ENCODE measurements at regions not wholly inside any gene's neighbourhood (a gene's known extent, or its start where the extent isn't known, plus 50 kb on each side); places are given as distances from the start of the nearest gene placed in this dataset.
"Not testable (repeated sequence)": the region's sequence is repeated elsewhere in the genome, so short reads cannot be mapped to it uniquely, and the experiment has no call there.

DNA sequence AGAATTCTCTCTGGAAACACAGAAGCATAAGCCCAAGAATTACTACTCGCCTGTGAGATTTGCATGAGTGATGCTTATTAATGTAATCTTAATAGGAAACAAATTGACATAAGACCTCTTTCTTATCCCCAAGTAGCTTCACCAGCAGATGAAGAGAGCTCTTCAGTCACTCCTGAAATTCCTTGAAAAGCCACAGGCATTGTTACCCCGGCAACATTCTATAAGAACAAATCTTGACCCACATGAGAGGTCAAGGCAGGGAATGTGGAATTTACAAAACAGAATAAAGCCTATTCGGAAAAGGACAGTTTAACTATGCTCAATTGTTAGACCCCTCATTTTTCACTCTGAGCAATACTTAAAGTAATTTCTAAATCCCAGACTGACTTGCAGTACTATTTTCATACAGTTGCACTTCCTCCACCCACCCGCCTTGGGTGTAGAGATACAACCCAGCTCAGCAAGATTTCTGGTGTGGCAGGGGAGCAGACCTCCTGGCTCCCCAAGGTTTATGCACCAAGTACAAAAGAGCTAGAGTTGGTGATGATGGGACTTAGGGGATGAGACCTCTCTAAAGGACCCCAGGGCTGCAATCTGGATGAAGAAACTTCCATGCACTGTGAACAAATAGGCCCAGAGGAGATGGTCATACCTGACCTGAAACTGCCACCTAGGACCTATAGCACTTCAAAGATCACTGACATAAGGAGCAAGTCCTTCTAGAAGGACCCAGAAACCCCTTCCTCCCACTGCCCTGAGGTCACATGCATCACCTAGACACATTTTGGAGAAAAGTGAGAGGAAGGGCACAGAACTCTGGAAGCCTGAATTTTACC is 242.1 kb downstream of the ZNF608 start:
- DNase-seq = no peak

DNA sequence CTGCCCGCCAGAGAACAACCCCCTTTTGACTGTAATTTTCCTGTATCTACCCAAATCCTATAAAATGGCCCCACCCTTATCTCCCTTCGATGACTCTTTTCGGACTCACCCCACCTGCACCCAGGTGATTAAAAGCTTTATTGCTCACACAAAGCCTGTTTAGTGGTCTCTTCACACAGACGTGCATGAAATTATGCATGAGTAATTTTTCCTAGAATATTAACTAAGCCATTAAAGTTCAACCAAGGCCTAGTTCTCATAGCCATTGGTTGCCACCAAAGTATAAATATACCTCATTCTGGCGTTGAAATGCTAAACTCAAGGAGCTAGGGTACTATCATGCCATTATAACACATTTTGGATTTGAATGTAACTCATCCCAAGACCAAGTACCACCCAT is 243.9 kb downstream of the ZNF608 start:
- DNase-seq = no peak

DNA sequence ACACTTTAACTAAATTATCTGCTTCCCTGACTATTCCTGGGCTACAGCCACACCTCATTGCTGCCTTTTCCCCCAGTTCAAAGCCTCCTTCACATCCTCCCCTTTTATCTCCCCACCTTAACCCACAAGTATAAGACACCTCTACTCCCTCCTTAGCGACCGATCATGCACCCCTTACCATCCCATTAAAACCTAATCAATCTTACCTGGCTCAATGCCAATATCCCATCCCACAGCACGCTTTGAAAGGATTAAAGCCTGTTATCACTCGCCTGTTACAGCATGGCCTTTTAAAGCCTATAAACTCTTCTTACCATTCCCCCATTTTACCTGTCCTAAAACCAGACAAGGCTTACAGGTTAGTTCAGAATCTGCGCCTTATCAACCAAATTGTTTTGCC is 246.6 kb downstream of the ZNF608 start:
- DNase-seq = not testable (repeated sequence)

DNA sequence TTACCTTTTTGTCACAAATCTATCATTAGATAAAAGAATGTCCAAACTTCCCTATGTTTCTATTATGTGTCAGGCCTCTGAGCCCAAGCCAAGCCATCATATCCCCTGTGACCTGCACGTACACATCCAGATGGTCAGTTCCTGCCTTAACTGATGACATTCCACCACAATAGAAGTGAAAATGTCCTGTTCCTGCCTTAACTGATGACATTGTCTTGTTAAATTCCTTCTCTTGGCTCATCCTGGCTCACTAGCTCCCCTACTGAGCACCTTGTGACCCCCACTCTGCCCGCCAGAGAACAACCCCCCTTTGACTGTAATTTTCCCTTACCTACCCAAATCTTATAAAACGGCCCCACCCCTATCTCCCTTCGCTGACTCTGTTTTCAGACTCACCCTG is 249.5 kb downstream of the ZNF608 start:
- DNase-seq = not testable (repeated sequence)

DNA sequence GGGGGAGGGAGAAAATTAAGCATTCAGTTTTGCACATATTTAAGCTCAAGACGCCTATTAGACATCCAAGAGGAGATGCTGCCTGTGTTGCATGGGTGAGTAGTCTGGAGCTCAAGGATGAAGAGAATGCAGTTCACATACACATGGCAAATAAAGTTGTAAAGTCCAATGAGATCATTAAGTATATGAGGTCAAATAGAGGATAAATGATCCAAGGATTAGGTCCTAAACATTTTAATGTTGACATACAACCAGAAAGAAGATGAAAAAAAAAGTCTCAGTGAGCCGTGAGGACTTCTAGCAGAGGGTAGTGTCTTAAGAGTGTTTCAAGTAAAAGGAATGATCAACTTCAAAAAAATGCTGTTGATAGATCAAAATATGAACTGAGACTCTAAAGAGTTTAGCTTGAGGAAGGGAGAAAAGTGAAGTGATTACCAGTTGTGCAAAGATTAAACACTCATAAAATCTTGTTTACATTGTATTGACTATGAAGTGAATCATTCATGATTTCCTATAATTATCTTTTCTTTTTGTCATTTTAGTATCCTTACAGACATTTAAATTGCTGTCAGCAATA is 251.8 kb downstream of the ZNF608 start:
- no peak for DNase-seq

DNA sequence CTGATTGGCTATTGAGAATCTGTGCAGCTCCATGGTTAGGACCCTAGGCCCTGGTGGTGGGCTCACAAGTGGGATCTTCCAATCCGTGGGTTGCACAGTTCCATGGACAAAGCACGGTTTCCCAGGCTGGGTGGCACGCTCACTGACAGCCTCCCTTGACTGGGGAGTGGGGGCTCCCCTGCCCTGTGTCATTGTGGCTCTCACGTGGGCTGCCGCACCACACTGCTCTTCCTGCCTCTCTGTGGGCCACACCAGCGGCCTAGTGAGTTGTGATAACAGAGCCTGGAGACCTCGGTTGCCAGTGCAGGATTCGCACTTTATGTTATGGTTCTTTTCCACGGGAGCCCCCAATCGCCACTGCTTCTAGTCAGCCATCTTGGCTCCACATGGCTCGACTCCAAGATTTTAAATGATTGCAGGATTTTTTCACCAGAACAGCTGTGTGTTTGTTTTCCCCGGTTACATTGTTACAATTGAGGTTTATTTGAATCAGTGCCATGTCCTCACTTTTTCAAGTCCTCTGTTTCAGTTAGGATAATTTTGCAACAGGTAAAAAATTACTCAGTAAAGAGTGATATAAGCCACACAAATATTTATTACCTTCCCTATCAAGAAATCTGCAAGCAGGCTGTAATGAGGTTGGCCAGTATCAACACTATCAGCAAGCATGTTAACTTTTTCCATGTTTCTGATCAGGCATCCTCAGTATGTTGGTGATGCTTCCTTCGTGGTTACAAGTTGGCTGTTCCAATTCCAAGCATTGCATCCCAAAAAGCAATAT is 253.8 kb downstream of the ZNF608 start:
- no peak for DNase-seq

DNA sequence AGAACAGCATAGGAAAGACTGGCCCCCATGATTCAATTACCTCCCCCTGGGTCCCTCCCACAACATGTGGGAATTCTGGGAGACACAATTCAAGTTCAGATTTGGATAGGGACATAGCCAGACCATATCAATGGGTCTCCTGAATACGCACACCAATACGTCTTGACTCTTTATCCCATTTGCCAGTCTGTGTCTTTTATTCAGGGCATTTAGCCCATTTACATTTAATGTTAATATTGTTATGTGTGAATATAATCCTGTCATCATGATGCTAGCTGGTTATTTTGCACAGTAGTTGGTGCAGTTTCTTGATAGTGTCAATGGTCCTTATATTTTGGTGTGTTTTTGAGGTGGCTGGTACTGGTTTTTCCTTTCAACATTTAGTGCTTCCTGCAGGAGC is 256.1 kb downstream of the ZNF608 start:
- not testable (repeated sequence) for DNase-seq

DNA sequence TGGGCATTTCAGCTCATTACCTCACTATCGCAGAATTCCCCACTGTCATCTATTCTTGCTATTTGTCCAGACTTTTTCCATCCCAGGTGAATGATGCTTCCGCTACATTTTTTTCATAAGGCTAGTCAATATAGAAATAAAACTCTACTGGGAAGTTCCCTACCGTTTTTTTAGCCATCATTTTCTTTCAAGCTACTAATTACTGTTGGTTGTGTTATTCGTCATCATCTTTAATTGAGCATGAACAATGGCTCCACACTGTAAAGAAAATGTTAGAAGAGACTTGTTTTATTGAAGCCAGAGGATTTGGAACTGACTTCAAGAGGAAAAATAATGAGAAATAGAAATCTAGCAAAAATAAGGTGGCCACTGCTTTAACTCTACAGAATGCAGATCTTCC is 265.0 kb downstream of the ZNF608 start:
- DNase-seq = no peak

DNA sequence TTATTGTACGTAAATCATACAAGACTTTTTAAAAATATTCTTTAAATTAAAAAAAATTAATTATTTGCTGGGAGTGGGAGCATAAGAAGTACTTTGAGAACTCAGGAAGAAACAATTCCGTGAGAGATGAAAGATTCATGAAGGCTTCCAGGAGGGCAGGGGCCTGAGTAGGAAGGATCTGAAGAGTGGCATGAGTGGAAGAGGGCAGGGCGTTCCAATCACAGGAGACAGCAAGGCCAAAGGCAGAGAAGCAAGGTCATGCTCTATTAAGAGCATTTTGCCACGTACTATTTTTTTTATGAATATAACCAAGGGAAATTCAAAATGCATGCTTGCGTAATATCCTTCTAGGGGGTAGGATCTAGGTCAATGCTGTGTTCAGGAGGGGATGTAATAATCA is 265.5 kb downstream of the ZNF608 start:
- no peak for DNase-seq

DNA sequence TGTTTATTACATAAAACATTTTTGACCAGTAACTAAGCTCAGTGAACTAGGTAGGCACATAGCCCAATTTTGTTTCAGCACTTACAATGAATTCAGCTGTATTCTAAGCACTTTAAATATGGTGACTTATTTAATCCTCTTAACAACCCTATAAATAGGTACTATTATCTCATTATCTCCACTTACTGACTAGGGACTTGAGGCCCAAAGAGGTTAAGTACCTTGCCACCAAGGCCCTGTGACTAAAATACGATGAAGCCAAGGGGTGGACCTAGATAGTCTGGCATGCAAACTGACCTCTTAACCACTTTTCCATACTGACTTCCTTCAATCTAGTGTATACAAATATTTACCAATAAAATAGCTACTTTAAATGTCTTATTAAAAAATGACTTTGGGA is 266.4 kb downstream of the ZNF608 start:
- DNase-seq = no peak

DNA sequence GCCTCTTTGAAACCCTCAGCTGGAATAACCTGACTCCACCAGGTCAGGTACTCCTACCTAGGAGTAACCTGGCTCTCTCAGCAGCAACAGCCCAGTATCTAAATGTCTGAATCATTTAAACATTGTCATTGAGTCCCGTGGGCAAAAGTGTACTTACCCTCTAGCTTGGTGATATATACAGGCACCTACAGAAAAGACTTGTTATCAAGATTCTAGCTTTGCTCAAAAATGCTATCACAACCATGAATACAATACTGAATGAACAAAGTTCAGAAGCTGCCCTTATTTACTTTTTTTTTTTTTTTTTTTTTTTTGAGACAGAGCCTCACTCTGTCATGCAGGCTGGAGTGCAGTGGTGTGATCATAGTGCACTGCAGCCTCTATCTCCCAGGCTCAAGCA is 268.2 kb downstream of the ZNF608 start:
- no peak for DNase-seq

DNA sequence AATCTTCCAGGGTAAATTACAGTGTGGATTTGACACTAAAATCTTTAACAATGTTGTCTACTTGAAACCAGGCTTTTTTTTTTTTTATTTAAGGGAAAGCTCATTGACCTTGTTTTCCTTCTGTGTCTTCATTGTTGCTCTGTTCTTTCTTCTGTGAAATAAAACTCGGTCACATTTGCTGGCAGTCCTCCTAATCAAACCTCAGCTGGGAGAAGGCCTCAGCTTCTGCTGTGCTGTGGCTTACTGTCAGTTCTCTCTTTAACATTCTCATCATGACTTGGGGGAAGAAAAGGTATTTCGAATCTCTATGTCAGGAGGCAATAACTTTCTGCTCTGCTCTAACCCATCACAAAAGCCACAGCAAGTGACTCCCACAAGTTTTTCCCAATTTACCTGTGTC is 268.9 kb downstream of the ZNF608 start:
- no peak for DNase-seq

DNA sequence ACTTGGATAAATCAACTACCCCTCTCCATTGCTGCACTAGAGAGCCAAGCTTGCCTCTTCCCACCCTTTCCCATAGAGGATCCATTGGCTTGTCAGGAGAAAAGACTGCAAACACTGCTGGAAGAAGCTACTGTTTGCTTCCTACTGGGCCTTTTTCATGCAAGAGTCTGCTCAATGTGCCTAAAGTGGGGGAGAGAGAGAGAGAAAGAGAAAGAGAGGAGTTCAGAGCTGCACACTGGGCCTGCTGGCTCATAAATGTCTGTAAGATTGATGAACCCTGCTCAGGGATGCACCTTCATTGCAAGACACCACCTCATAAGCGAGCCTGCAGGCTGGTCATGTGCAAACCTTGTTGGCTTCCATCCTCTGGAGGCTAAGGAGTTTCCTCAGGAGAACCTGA is 269.4 kb downstream of the ZNF608 start:
- DNase-seq = no peak

DNA sequence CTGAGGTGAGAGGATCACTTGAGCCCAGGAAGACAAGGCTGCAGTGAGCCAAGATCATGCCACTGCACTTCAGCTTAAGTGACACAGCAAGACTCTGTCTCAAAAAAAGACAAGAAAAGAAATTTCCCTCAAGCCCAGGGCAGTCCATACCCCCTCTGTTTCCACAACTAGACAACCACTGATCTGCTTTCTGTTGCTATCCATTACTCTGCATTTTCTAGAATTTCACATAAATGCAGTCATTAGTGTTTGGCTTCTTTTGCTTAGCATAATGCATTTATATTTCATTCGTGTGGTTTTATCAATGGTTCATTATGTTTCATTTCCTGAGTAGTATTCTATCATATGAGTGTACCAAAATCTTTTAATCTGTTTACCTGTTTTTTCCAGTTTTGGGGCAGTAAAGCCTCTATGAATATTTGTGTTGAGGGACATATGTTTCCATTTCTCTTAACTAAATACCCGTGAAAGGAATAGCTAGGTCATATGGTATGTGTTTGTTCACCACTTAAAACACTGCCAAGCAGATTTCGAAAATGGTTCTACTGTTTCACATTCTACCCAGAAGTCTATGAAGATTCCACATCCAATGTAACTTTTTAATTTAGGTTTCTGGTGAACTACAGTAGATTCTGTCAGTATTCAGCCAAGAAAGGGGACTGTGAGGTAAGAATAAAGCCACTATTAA is 271.8 kb downstream of the ZNF608 start:
- no peak for DNase-seq

DNA sequence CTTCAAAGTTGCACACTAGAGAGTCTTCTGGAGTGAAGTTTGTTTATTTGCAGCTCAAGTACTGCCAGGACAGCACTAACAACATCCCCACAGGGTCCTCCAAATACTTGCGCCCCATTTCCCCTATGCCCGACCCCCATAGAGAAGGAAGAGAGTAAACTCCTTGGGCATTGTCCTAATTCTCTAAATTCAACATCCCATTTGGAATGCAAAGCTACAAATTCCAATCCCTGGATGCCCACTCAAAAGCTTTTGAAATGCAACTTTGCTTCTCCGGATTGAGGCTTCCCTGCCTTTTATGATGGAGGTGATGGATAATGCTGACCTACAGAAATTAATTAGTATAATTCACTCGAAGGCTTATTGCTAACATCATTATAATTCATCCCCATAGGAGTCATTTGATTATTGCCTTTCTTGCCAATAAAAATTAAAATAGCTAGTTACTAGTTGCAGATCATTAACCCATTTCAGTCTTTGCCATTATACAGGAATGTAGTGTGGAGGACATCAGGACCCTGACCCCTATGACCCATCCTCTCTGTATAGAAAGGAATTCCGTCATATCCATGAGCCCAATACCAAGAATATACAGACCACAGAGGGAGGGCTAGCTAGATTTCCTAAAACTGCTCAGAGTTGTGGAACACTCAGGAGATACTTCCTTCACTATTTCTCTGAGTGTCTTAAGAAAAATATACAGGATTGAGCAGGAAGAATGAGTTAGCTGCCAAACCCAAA is 277.6 kb downstream of the ZNF608 start:
- no peak for DNase-seq

DNA sequence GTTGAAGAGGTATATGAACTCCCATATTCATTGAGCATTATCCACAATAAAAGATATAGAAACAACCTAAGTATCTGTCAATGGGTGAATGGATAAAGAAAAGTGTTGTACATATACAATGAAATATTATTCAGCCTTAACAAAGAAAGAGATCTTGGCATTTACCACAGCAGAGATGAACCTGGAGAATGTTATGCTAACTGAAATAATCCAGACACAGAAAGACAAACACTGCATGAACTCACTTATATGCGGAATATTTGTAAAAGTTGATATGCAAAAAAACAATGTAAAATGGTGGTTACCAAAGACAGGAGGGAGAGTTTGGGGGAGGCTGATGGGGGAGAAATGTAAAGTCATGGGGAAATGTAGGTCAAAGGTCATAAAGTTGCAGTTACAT is 278.7 kb downstream of the ZNF608 start:
- no peak for DNase-seq

DNA sequence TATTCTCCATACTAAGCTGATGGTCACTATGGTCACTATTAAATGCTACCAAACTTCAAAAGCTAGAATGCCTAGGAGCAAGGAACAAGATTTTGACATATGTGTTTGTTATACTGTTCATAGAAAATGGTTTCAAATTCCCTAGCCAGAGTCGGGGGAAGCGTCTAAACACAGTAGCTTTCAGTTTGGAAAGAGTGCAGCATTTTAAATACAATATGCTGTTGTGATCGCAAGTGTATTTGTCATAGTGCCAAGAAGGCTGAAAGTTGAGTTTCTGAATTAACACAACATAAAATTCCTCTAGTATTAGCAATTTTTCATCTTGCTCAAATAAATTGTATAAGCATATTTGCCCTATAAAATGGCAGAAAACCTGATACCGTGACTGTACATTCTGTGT is 280.4 kb downstream of the ZNF608 start:
- no peak for DNase-seq

DNA sequence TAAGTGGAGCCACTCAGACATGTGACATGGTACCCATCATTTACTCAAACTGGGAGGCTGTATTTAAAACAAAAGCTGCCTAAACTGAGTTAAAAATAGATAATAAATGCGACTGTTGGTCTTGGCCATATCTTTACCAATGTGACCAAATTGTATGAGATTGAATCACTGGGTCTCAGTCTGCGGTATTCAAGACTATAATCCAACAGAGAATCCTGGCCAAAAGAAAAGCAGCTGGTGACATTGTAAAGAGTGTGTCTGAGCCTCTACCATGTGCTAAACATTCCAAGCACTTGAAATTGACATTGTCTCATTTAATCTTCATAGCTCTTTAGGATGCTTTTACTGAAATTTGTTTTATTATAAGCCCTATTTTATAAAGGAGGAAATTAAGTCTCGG is 282.6 kb downstream of the ZNF608 start:
- DNase-seq = no peak

DNA sequence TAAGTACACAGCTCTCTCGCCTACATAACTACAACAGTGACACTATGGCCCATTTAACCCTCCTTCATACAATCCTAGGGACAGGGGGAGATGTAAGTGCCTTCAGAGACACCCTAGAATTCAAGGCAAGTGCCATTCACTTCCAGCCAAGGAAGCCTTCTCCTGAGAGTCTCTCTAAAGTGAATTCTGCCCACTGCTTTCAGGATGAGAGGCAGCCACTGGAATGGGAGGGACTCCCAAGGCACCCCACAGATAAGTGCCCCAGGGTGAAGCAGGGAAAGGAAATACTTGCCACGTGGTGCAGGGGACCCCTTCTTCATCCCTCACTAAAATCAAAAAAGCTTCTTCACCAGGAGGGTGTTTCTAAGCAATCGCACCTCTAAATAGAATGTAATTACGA is 283.7 kb downstream of the ZNF608 start:
- DNase-seq = no peak

DNA sequence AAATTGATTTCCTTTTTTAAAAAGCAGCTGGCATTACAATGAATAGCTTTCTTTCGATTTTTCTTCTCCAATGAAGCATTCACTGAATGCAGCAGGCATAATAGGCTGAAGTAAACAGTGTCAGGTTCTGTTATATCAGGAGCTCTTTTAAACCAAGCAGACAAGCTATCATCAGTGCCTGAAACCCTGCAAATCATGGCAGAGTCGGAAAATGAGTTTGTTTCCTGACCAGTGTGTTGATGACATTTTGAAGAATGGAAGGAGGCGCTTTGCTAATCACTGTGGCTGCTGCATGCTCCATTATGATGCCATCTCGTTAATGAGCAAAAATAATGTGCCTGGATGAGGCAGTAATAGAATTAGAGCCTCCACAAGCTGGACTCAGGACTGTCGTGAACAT is 284.5 kb downstream of the ZNF608 start:
- DNase-seq = no peak

DNA sequence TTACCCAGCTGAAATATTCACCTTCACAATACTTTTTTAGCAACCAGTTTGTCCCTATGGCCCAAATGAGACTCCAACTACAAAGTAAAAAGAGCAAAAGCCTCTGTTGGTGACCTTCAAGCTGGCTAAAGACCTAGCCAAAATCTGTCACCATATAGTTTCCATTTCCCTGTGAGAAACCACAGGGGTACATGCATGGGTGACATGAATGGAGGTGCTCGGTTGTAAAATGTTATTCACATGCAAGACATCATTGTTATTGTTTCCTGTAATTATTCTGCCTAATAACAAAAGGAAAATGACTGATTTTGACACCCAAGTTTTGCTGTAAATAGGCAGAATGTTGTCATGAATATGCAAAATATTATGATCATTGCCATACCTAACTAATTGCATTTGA is 285.3 kb downstream of the ZNF608 start:
- DNase-seq = no peak

DNA sequence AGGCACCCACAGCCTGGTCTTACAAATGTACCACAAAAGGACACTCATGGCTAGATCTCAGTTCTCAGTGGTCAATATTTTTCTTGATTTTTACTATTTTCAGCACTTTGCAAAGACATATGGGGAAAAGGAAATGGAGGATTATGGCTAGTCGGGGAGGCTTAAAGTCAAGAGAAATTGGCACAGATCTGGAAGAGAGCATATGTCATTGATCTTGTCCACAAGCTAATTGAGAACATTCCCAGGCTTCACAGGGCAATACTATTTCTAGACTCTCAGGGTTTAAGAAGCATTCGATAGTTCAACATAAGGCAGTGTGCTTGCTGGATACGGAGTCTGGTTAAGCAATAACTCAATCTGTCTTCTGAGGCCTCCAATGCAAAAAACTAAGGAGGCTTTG is 285.8 kb downstream of the ZNF608 start:
- DNase-seq = no peak

DNA sequence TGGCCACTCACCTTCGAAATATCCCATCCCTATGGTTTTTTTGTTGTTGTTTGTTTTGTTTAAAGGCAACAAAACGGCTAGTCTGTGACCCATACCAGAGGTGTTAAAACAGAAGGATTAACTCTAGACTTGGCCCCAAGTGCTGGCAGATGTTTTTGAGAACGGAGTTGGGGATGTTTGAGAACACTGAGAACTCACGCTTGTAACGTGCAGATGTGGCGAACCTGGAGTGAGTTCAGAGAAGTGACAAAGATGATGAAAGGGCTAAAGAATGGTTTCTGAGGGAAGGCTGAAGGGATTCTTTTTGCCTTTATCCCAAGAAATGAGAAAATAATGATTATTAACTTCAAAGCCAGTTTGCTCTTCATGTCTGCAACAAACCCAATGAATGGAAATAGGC is 286.5 kb downstream of the ZNF608 start:
- DNase-seq = no peak
